ENCODE measurements at regions not wholly inside any gene's neighbourhood (a gene's known extent, or its start where the extent isn't known, plus 50 kb on each side); places are given as distances from the start of the nearest gene placed in this dataset.
A peak's percentile ranks its signal among the peaks of the same experiment; 100 is the strongest.

DNA sequence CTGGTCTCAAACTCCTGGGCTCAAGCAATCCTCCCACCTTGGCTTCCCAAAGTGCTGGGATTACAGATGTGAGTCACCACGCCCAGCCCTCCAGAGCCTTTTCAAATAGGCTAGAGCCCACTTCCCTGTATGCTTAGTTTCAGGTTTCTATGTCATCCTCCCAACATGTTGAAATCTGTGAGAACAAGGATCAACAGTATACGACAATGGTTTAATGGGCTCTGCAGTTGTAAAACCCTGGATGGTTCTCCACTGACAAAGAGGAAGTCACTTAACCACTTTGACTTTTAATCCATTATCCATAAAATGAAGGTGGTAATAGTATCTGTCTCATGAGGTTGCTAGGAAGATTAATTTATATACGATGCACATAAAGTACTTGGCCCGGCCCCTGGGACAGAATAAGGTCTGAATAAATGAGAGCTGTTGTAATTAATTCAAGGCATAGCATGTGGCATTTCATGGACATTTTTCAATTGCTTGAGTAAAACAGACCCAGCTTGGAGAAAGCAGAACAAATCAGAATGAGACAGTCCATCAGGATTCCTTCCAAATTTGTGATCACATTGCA lies 113.9 kb upstream of the ZNF648 start:
- TF ChIP-seq, protein P1, sequence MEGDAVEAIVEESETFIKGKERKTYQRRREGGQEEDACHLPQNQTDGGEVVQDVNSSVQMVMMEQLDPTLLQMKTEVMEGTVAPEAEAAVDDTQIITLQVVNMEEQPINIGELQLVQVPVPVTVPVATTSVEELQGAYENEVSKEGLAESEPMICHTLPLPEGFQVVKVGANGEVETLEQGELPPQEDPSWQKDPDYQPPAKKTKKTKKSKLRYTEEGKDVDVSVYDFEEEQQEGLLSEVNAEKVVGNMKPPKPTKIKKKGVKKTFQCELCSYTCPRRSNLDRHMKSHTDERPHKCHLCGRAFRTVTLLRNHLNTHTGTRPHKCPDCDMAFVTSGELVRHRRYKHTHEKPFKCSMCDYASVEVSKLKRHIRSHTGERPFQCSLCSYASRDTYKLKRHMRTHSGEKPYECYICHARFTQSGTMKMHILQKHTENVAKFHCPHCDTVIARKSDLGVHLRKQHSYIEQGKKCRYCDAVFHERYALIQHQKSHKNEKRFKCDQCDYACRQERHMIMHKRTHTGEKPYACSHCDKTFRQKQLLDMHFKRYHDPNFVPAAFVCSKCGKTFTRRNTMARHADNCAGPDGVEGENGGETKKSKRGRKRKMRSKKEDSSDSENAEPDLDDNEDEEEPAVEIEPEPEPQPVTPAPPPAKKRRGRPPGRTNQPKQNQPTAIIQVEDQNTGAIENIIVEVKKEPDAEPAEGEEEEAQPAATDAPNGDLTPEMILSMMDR (IDR thresholded peaks at IDR 0.05): no peak
- TF ChIP-seq POLR2A (IDR thresholded peaks at IDR 0.05) (no peak), POLR2AphosphoS5 (IDR thresholded peaks at IDR 0.05) (peak in 1 of 3 donors; percentile 54)
